ENCODE measurements at regions not wholly inside any gene's neighbourhood (a gene's known extent, or its start where the extent isn't known, plus 50 kb on each side); places are given as distances from the start of the nearest gene placed in this dataset.

DNA sequence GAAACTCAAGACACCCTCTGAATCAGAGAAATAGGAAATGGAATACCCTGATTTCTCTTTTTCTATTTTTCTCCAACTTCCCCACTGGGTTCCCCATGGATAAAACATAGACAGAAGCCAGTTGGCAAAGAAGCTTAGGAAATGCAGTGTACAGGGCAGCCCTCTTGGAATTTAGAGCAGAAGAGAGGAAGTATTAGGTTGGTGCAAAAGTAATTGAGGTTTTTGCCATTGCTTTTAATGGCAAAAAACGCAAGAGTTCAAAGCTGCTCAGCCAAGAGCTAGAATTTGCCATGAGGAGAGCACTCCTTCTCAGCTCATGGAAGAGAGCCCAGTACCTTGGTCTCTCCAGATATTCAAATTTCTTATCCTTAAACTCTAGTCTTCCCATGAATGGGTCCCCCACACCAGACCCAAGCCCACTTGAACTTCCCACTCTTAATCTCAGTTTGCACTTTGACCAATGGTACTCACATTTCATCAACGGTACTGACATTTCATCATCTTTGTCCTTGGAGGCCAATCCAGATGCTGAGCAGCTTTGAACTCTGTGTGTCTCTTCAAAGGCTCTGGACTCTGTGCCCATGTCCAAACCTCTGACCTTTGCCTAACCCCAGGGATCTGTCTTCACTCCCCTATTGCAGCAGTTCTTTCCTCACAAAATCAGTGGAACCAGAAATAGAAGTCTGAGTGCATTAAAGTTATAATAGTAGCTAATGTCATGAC is 73.2 kb upstream of the PPP1R3C start:
- TF ChIP-seq CTCF (IDR thresholded peaks at IDR 0.05; ENCODE audit: low read depth, low read length, missing control alignments) = no peak
- no peak overlapping the region for H3K4me3 ChIP-seq (ENCODE audit: low read depth, low read length)
- DNase-seq (ENCODE audit: low read depth) = no peak

DNA sequence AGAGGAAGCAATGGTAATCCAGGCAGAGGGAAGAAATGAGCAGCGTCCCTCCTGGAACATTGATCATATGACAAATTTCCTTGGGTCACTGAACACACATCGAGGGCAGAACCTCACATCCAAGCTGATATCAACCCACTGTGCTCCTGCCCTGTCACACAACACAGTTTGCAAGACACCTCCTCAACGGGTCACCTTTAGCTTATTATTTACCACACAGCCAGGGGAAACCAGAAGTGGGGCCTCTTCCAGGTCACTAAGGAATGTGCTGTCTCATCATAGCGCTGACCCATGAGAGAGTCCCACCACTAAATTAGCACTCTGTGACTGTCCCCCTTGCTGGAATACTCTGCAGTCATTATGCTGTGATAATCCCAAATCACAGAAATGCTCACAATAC is 69.7 kb upstream of the PPP1R3C start:
- DNase-seq (ENCODE audit: low read depth) = no peak
- TF ChIP-seq CTCF (IDR thresholded peaks at IDR 0.05; ENCODE audit: low read depth, low read length, missing control alignments) = no peak
- no peak overlapping the region for H3K4me3 ChIP-seq (ENCODE audit: low read depth, low read length)

GRCh38 chr10:91700788-91701444 is 68.0 kb upstream of the PPP1R3C start:
- no peak for DNase-seq (ENCODE audit: low read depth)

GRCh38 chr10:91700273-91700672 is 67.4 kb upstream of the PPP1R3C start:
- TF ChIP-seq CTCF (IDR thresholded peaks at IDR 0.05; ENCODE audit: low read depth, low read length, missing control alignments) = no peak
- H3K4me3 ChIP-seq (ENCODE audit: low read depth, low read length) = no peak overlapping the region
- DNase-seq (ENCODE audit: low read depth) = no peak

More at GRCh38 chr10:91700788-91701444, 68.0 kb upstream of the PPP1R3C start:
- TF ChIP-seq CTCF (IDR thresholded peaks at IDR 0.05; ENCODE audit: low read depth, low read length, missing control alignments) = no peak
- no peak overlapping the region for H3K4me3 ChIP-seq (ENCODE audit: low read depth, low read length)

GRCh38 chr10:91698258-91698657 is 65.4 kb upstream of the PPP1R3C start:
- no peak for TF ChIP-seq CTCF (IDR thresholded peaks at IDR 0.05; ENCODE audit: low read depth, low read length, missing control alignments)
- H3K4me3 ChIP-seq (ENCODE audit: low read depth, low read length) = no peak overlapping the region

DNA sequence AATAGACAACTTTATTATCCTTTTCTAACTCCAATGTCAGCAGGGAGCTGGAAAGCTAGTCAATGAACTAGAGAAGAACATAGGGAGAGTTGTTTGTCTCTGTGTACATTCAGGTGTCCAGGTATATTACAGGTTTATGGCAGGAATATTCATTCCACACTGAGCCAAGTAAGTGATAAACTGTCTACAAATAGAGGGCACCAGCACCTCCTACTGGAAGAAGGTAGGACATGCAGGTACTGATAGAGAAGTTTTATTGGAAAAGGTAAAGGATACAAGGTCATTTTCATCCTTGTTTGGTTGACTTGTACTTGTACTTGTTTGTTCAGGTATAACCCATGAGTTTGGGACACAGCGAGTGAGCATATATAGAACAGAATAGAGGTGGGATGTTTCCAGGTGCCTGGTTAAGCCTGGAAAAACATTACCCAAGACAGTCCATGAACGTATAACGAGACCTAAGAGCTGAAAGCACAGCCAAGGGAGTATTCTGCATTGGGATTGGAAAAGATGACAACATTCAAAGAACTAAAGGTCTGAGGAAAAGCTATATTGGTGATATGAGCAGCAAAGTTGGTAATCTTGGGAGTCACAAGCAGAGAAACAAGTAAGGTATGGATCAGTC is 61.4 kb upstream of the PPP1R3C start:
- DNase-seq (ENCODE audit: low read depth) = no peak
- TF ChIP-seq CTCF (IDR thresholded peaks at IDR 0.05; ENCODE audit: low read depth, low read length, missing control alignments) = peak; percentile 68

More at GRCh38 chr10:91698258-91698657, 65.4 kb upstream of the PPP1R3C start:
- no peak for DNase-seq (ENCODE audit: low read depth)

More for the DNA sequence above, 61.4 kb upstream of the PPP1R3C start:
- no peak overlapping the region for H3K4me3 ChIP-seq (ENCODE audit: low read depth, low read length)
